SU-DHL-6 (cell line): ENCODE measurements at regions not wholly inside any gene's neighbourhood (a gene's known extent, or its start where the extent isn't known, plus 50 kb on each side); places are given as distances from the start of the nearest gene placed in this dataset.
"Not testable (repeated sequence)": the region's sequence is repeated elsewhere in the genome, so short reads cannot be mapped to it uniquely, and the experiment has no call there.

Experiments
- EZH2phosphoT487 ChIP-seq: fragments of 200-600 bp; sonication (generic), shearing (Covaris generic); conservative IDR thresholded peaks from 2 replicates; pipeline ENCODE4 v1.6.1; 2018; ENCODE audit warnings: mild to moderate bottlenecking, antibody characterized with exemption, low read length, moderate library complexity, mixed read lengths
- TF ChIP-seq, protein P1 (sequence below): fragments of 200-600 bp; sonication (generic); IDR thresholded peaks from one replicate; pipeline ENCODE4 v1.5.1; 2017; ENCODE audit warnings: antibody characterized with exemption, mild to moderate bottlenecking, low read length, moderate library complexity; ENCODE audit not compliant: insufficient read depth, poor library complexity, severe bottlenecking

DNA sequence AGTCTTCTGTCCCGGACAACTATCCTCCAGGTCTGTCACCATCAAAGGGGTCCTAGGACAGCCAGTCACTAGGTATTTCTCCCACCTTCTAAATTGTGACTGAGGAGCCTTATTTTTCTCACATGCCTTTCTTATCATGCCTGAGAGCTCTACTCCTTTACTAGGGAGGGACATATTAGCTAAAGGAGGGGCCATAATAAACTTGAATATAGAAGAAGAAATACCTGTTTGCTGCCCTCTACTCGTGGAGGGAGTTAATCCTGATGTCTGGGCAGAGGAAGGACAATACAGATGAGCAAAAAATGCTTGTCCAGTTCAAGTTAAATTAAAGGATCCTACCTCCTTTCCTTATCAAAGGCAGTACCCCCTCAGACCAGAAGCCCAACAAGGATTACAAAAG, 145.8 kb upstream of the ATF7IP start:
- TF ChIP-seq, protein P1, sequence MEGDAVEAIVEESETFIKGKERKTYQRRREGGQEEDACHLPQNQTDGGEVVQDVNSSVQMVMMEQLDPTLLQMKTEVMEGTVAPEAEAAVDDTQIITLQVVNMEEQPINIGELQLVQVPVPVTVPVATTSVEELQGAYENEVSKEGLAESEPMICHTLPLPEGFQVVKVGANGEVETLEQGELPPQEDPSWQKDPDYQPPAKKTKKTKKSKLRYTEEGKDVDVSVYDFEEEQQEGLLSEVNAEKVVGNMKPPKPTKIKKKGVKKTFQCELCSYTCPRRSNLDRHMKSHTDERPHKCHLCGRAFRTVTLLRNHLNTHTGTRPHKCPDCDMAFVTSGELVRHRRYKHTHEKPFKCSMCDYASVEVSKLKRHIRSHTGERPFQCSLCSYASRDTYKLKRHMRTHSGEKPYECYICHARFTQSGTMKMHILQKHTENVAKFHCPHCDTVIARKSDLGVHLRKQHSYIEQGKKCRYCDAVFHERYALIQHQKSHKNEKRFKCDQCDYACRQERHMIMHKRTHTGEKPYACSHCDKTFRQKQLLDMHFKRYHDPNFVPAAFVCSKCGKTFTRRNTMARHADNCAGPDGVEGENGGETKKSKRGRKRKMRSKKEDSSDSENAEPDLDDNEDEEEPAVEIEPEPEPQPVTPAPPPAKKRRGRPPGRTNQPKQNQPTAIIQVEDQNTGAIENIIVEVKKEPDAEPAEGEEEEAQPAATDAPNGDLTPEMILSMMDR: not testable (repeated sequence)
- TF ChIP-seq EZH2phosphoT487: not testable (repeated sequence)
